Prostate gland (tissue), 2 donors: ENCODE measurements at regions not wholly inside any gene's neighbourhood (a gene's known extent, or its start where the extent isn't known, plus 50 kb on each side); places are given as distances from the start of the nearest gene placed in this dataset.

Source experiments
- POLR2AphosphoS5 ChIP-seq: sonication (generic); formaldehyde crosslinking; IDR thresholded peaks from one replicate; pipeline ENCODE4 v1.6.1; 2017; ENCODE audit warnings: antibody characterized with exemption
- TF ChIP-seq, protein P1 (sequence below), 4 experiments: fragments of 200-600 bp in 2 of 4; fragments of 450-650 bp in 2 of 4; sonication (generic) in 2 of 4; IDR thresholded peaks; 1 replicate in 3 of 4; 2 replicates in 1 of 4; pipeline ENCODE4 v1.5.1; 2016 to 2019; ENCODE audit warnings: antibody characterized with exemption in 4 of 4, mild to moderate bottlenecking in 2 of 4, moderate library complexity in 2 of 4

DNA sequence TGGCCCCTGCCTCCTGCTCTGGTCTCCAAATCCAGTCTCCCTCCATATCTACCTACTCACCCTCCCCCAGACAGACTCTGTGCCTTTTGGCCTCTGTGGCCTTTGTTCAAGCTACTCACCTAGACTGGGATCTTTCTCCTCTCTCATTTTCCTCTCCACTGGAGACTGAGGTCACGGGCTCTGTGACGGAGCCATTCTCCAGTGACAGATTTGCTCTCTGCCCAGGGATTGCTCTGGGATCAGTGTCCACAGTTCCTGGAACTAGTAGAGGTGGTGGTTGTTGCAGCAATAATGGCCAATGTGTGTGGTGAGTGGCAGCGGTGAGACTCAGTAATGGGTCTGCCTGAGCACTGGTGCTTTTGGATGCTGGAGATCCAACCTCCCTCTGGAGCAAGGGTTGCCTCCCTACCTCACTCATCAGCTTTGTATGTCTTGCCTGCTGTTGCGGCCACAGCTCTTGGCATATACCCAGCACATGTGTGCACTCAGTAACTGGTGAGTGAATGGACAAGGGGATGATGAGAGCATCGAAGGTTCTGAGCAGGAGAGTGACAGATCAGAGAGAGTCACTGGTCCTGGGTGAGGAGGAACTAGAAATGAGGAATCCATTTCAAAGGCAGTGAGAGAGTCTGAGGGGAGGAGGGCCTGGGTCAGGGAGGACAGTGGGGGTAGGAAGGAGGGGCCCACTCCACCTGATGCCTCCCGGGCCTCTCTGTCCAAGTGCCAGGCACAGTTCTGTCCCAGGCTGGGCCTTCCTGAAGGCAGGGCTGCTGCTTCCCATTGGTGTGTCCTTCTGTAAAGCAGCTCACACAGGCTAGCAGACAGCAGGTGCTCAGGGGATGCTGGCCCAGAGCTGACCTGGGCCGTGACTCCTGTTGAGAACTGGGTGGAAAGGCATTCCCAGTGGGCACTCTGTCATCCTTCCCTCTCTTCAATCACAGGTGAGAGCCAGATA, 96.5 kb upstream of the PITX1 start:
- TF ChIP-seq, protein P1, sequence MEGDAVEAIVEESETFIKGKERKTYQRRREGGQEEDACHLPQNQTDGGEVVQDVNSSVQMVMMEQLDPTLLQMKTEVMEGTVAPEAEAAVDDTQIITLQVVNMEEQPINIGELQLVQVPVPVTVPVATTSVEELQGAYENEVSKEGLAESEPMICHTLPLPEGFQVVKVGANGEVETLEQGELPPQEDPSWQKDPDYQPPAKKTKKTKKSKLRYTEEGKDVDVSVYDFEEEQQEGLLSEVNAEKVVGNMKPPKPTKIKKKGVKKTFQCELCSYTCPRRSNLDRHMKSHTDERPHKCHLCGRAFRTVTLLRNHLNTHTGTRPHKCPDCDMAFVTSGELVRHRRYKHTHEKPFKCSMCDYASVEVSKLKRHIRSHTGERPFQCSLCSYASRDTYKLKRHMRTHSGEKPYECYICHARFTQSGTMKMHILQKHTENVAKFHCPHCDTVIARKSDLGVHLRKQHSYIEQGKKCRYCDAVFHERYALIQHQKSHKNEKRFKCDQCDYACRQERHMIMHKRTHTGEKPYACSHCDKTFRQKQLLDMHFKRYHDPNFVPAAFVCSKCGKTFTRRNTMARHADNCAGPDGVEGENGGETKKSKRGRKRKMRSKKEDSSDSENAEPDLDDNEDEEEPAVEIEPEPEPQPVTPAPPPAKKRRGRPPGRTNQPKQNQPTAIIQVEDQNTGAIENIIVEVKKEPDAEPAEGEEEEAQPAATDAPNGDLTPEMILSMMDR (IDR thresholded peaks at IDR 0.05), result no peak
- no peak for TF ChIP-seq POLR2AphosphoS5
